Liver (tissue), 8 donors: ENCODE measurements at regions not wholly inside any gene's neighbourhood (a gene's known extent, or its start where the extent isn't known, plus 50 kb on each side); places are given as distances from the start of the nearest gene placed in this dataset.

Source experiments
- DNase-seq: peaks from one replicate; pipeline ENCODE4 v3.0.0-alpha.2; 2017; ENCODE audit warnings: low spot score
- H3K27ac ChIP-seq, 2 donors: one replicate each; pipeline ENCODE4 v1.7.0; 2013; ENCODE audit warnings: inconsistent platforms in 2 of 2, low read length in 2 of 2, control low read depth in 1 of 2, low read depth in 1 of 2, mild to moderate bottlenecking in 1 of 2
- H3K27me3 ChIP-seq, 4 donors: one replicate each; pipeline versions ENCODE4 v1.6.1 to v1.7.0; 2013; ENCODE audit warnings: low read length in 3 of 4, inconsistent platforms in 1 of 4, mild to moderate bottlenecking in 1 of 4, moderate library complexity in 1 of 4; ENCODE audit not compliant: control insufficient read depth in 4 of 4, insufficient read depth in 4 of 4
- H3K36me3 ChIP-seq, 4 donors: one replicate each; pipeline versions ENCODE4 v1.6.1 to v1.7.0; 2013; ENCODE audit warnings: low read length in 3 of 4, mild to moderate bottlenecking in 3 of 4, low read depth in 1 of 4, moderate library complexity in 1 of 4; ENCODE audit not compliant: control insufficient read depth in 4 of 4, insufficient read depth in 3 of 4
- H3K4me1 ChIP-seq, 4 donors: one replicate each; pipeline versions ENCODE4 v1.6.1 to v1.7.0; 2013; ENCODE audit warnings: low read length in 3 of 4, mild to moderate bottlenecking in 3 of 4, moderate library complexity in 1 of 4; ENCODE audit not compliant: control insufficient read depth in 4 of 4, insufficient read depth in 4 of 4
- H3K4me3 ChIP-seq, 3 donors: one replicate each; pipeline versions ENCODE4 v1.6.1 to v1.7.0; 2013; ENCODE audit warnings: low read length in 3 of 3, control low read depth in 1 of 3, low read depth in 1 of 3, mild to moderate bottlenecking in 1 of 3
- H3K9ac ChIP-seq, 2 donors: one replicate each; pipeline ENCODE4 v1.7.0; 2013; ENCODE audit warnings: low read length in 2 of 2, mild to moderate bottlenecking in 2 of 2, moderate library complexity in 2 of 2, control low read depth in 1 of 2, low read depth in 1 of 2
- H3K9me3 ChIP-seq, 4 donors: one replicate each; pipeline versions ENCODE4 v1.6.1 to v1.7.0; 2013; ENCODE audit warnings: low read length in 3 of 4; ENCODE audit not compliant: control insufficient read depth in 4 of 4
- EGR1 ChIP-seq, 2 donors: IDR thresholded peaks; 2 replicates each; pipeline ENCODE4 v1.6.1; 2016 to 2018; ENCODE audit warnings: antibody characterized with exemption in 2 of 2, low read depth in 2 of 2
- FOXA1 ChIP-seq: IDR thresholded peaks from 2 replicates; pipeline ENCODE4 v1.6.1; 2016; ENCODE audit warnings: antibody characterized with exemption
- FOXA2 ChIP-seq: IDR thresholded peaks from 2 replicates; pipeline ENCODE4 v1.6.1; 2016; ENCODE audit warnings: antibody characterized with exemption
- GABPA ChIP-seq, 2 donors: IDR thresholded peaks in 1 of 2; conservative IDR thresholded peaks in 1 of 2; 2 replicates each; pipeline ENCODE4 v1.6.1; 2016; ENCODE audit warnings: antibody characterized with exemption in 2 of 2, mild to moderate bottlenecking in 1 of 2, moderate library complexity in 1 of 2
- HNF4A ChIP-seq, 2 donors: conservative IDR thresholded peaks; 2 replicates each; pipeline ENCODE4 v1.6.1; 2016; ENCODE audit warnings: antibody characterized with exemption in 2 of 2, mild to moderate bottlenecking in 2 of 2
- HNF4G ChIP-seq: IDR thresholded peaks from 2 replicates; pipeline ENCODE4 v1.6.1; 2016; ENCODE audit warnings: antibody characterized with exemption
- JUND ChIP-seq, 2 donors: IDR thresholded peaks; 2 replicates each; pipeline ENCODE4 v1.6.1; 2016; ENCODE audit warnings: antibody characterized with exemption in 2 of 2
- NR2F2 ChIP-seq: IDR thresholded peaks from 2 replicates; pipeline ENCODE4 v1.6.1; 2016; ENCODE audit warnings: antibody characterized with exemption
- RAD21 ChIP-seq, 2 donors: IDR thresholded peaks; 2 replicates each; pipeline ENCODE4 v1.6.1; 2016; ENCODE audit warnings: antibody characterized with exemption in 2 of 2, mild to moderate bottlenecking in 2 of 2
- RXRA ChIP-seq, 2 donors: IDR thresholded peaks; 2 replicates each; pipeline ENCODE4 v1.6.1; 2017 to 2018; ENCODE audit warnings: antibody characterized with exemption in 2 of 2, mild to moderate bottlenecking in 1 of 2
- SP1 ChIP-seq: IDR thresholded peaks from 2 replicates; pipeline ENCODE4 v1.6.1; 2018; ENCODE audit warnings: antibody characterized with exemption, mild to moderate bottlenecking
- TAF1 ChIP-seq: conservative IDR thresholded peaks from 2 replicates; pipeline ENCODE4 v1.6.1; 2016; ENCODE audit warnings: antibody characterized with exemption, mild to moderate bottlenecking
- YY1 ChIP-seq: IDR thresholded peaks from 2 replicates; pipeline ENCODE4 v1.6.1; 2016; ENCODE audit warnings: antibody characterized with exemption, mild to moderate bottlenecking
- WGBS: extraction: QIAGEN DNeasy Blood & Tissue Kit; methylation state at CpG from one replicate; pipeline ENCODE4 v1.1.7; 2013; 5-methylcytosine and 5-hydroxymethylcytosine counted together
- TF ChIP-seq, protein P1 (sequence below): IDR thresholded peaks from 2 replicates; pipeline ENCODE4 v1.6.1; 2016; ENCODE audit warnings: antibody characterized with exemption
- TF ChIP-seq, protein P2 (sequence below): IDR thresholded peaks from 2 replicates; pipeline ENCODE4 v1.6.1; 2016; ENCODE audit warnings: antibody characterized with exemption
- TF ChIP-seq, protein P3 (sequence below): fragments of 150-350 bp; IDR thresholded peaks from 2 replicates; pipeline ENCODE4 v1.5.1; 2017; ENCODE audit warnings: improper control_type of control experiment, low read depth, low read length; ENCODE audit not compliant: missing input control
- TF ChIP-seq, protein P4 (sequence below): IDR thresholded peaks from 2 replicates; pipeline ENCODE4 v1.6.1; 2016; ENCODE audit warnings: antibody characterized with exemption
- TF ChIP-seq, protein P5 (sequence below): IDR thresholded peaks from 2 replicates; pipeline ENCODE4 v1.6.1; 2016; ENCODE audit warnings: antibody characterized with exemption, mild to moderate bottlenecking
- donor health status: healthy.
- donor health status: healthy.
- donor health status: healthy.
- donor health status: healthy.
- donor health status: healthy.

DNA sequence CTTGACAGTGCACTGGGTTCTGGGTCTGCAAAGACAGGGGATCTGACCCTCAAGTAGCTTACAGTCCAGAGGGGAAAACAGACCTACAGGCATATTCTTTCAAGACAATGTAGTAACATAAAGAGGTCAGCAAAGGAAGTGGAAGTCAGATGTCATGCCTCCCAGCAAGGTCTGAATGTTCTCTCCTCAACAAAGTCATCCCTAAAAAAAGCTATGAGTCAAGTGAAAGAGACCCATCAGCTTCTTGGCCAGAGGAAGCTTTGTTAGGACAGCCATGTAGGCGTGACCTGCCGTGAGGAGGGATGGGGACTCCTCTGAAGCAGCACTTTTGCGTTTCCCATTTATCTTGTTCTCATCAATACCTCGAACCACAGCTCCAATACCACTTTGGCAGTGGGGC is 331.6 kb upstream of the NR2F2 start:
- 93% methylated on average over 4 of the region's 4 CpGs for WGBS
- Histone ChIP-seq H3K4me3 (no peak overlapping the region), H3K27ac (no peak overlapping the region), H3K4me1 (no peaks in the 10 kb centered on the region), H3K9me3 (no peaks in the 10 kb centered on the region), H3K9ac (no peak overlapping the region), H3K27me3 (no peaks in the 10 kb centered on the region), H3K36me3 (no peaks in the 10 kb centered on the region)
- no peak for TF ChIP-seq TAF1
- TF ChIP-seq EGR1 (IDR thresholded peaks at IDR 0.05; ENCODE audit: low read depth in 2 of 2): no peak
- TF ChIP-seq, protein P1, sequence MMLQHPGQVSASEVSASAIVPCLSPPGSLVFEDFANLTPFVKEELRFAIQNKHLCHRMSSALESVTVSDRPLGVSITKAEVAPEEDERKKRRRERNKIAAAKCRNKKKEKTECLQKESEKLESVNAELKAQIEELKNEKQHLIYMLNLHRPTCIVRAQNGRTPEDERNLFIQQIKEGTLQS: no peak
- no peak for DNase-seq

DNA sequence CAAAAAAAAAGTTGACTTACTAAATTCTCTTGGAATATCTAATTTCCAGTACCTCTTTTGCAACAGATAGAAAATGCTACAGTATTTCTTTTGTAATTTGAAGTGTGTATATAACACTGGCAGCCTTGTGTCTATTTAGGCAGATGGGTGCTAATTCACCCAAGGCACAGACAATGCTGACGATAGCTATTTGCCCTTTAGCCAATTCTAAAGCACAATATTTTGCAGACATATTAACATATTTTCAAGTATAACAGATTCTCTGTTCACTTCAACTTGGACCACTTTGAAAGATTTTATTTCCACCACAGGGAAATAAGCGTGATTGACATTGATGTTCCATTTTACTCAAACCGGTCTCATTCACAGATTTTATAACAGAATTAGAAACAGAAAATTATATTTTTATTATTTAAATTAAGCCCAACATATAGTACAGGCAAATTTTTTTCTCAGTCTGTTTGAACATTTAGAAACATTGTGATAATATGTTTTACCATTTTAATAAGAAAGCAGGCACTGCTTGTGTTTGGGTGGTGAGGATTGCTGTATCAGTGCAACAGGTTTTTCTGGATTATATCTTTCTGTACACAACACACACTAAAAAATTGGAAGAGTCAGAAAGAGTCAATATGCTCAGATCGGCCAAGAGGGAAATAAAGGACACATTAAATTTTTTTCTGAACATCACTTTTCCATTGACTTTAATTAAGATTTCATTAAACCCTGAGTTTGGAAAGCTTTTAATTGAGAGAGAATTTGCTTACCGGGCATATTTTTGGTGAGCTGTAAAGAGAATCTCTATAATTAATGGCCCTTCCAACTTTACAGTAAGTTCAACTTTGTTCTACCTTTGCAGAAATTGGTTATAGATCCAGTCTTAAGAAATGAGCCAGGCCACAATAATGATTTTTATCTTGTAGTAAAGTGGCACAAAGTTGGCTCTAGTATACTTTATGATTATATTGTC is 327.3 kb upstream of the NR2F2 start:
- TF ChIP-seq HNF4G (no peak), NR2F2 (no peak), FOXA1 (no peak), RXRA (IDR thresholded peaks at IDR 0.05) (no peak), RAD21 (IDR thresholded peaks at IDR 0.05) (no peak), EGR1 (IDR thresholded peaks at IDR 0.05; ENCODE audit: low read depth in 2 of 2) (no peak), HNF4A (conservative IDR thresholded peaks at IDR 0.05) (no peak), TAF1 (no peak), GABPA (IDR thresholded peaks at IDR 0.05 in 1 of 2, conservative IDR thresholded peaks at IDR 0.05 in 1 of 2) (no peak), FOXA2 (no peak), YY1 (no peak), SP1 (no peak), JUND (IDR thresholded peaks at IDR 0.05) (no peak)
- TF ChIP-seq, protein P2, sequence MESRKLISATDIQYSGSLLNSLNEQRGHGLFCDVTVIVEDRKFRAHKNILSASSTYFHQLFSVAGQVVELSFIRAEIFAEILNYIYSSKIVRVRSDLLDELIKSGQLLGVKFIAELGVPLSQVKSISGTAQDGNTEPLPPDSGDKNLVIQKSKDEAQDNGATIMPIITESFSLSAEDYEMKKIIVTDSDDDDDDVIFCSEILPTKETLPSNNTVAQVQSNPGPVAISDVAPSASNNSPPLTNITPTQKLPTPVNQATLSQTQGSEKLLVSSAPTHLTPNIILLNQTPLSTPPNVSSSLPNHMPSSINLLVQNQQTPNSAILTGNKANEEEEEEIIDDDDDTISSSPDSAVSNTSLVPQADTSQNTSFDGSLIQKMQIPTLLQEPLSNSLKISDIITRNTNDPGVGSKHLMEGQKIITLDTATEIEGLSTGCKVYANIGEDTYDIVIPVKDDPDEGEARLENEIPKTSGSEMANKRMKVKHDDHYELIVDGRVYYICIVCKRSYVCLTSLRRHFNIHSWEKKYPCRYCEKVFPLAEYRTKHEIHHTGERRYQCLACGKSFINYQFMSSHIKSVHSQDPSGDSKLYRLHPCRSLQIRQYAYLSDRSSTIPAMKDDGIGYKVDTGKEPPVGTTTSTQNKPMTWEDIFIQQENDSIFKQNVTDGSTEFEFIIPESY: no peak
- TF ChIP-seq, protein P1: no peak
- TF ChIP-seq, protein P3, sequence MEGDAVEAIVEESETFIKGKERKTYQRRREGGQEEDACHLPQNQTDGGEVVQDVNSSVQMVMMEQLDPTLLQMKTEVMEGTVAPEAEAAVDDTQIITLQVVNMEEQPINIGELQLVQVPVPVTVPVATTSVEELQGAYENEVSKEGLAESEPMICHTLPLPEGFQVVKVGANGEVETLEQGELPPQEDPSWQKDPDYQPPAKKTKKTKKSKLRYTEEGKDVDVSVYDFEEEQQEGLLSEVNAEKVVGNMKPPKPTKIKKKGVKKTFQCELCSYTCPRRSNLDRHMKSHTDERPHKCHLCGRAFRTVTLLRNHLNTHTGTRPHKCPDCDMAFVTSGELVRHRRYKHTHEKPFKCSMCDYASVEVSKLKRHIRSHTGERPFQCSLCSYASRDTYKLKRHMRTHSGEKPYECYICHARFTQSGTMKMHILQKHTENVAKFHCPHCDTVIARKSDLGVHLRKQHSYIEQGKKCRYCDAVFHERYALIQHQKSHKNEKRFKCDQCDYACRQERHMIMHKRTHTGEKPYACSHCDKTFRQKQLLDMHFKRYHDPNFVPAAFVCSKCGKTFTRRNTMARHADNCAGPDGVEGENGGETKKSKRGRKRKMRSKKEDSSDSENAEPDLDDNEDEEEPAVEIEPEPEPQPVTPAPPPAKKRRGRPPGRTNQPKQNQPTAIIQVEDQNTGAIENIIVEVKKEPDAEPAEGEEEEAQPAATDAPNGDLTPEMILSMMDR: no peak
- TF ChIP-seq, protein P4, sequence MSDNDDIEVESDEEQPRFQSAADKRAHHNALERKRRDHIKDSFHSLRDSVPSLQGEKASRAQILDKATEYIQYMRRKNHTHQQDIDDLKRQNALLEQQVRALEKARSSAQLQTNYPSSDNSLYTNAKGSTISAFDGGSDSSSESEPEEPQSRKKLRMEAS: no peak
- TF ChIP-seq, protein P5, sequence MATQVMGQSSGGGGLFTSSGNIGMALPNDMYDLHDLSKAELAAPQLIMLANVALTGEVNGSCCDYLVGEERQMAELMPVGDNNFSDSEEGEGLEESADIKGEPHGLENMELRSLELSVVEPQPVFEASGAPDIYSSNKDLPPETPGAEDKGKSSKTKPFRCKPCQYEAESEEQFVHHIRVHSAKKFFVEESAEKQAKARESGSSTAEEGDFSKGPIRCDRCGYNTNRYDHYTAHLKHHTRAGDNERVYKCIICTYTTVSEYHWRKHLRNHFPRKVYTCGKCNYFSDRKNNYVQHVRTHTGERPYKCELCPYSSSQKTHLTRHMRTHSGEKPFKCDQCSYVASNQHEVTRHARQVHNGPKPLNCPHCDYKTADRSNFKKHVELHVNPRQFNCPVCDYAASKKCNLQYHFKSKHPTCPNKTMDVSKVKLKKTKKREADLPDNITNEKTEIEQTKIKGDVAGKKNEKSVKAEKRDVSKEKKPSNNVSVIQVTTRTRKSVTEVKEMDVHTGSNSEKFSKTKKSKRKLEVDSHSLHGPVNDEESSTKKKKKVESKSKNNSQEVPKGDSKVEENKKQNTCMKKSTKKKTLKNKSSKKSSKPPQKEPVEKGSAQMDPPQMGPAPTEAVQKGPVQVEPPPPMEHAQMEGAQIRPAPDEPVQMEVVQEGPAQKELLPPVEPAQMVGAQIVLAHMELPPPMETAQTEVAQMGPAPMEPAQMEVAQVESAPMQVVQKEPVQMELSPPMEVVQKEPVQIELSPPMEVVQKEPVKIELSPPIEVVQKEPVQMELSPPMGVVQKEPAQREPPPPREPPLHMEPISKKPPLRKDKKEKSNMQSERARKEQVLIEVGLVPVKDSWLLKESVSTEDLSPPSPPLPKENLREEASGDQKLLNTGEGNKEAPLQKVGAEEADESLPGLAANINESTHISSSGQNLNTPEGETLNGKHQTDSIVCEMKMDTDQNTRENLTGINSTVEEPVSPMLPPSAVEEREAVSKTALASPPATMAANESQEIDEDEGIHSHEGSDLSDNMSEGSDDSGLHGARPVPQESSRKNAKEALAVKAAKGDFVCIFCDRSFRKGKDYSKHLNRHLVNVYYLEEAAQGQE: no peak
- 94% methylated on average over 5 of the region's 5 CpGs for WGBS
- H3K9ac ChIP-seq: no peak overlapping the region

More for the DNA sequence above, 327.3 kb upstream of the NR2F2 start:
- Histone ChIP-seq H3K36me3 (no peaks in the 10 kb centered on the region), H3K27me3 (peaks cover 0 to 4% (median 0%) of the 10 kb centered on the region in 4 donors), H3K4me1 (no peaks in the 10 kb centered on the region), H3K9me3 (no peaks in the 10 kb centered on the region), H3K27ac (no peak overlapping the region), H3K4me3 (no peak overlapping the region)
- DNase-seq: no peak
